AG04449 (cell line): ENCODE measurements at regions not wholly inside any gene's neighbourhood (a gene's known extent, or its start where the extent isn't known, plus 50 kb on each side); places are given as distances from the start of the nearest gene placed in this dataset.

Source experiments
- CTCF ChIA-PET: fragments of 350-600 bp; formaldehyde crosslinking; extraction: SDS; loops from one replicate; lab custom pipeline; 2021; ENCODE audit warnings: antibody characterized with exemption; lab: Yijun Ruan, JAX
- POLR2A ChIA-PET: fragments of 400-600, 350-600 bp; formaldehyde crosslinking; extraction: SDS; loops from one replicate; lab custom pipeline; 2020; ENCODE audit warnings: antibody characterized with exemption, inconsistent platforms; lab: Yijun Ruan, JAX
- DNase-seq: peaks from one replicate; pipeline ENCODE4 v3.0.0-alpha.2; 2010; ENCODE audit warnings: low read depth, low spot score
- H3K4me3 ChIP-seq: 2 replicates; pipeline ENCODE4 v1.5.1; 2011; ENCODE audit warnings: low read depth, mild to moderate bottlenecking, control low read depth, low read length
- TF ChIP-seq, protein P1 (sequence below): IDR thresholded peaks from one replicate; pipeline ENCODE4 v1.5.1; 2011; ENCODE audit warnings: mild to moderate bottlenecking, moderate library complexity, low read length, control low read depth, inconsistent platforms; ENCODE audit not compliant: insufficient read depth; ENCODE audit errors: missing control alignments

DNA sequence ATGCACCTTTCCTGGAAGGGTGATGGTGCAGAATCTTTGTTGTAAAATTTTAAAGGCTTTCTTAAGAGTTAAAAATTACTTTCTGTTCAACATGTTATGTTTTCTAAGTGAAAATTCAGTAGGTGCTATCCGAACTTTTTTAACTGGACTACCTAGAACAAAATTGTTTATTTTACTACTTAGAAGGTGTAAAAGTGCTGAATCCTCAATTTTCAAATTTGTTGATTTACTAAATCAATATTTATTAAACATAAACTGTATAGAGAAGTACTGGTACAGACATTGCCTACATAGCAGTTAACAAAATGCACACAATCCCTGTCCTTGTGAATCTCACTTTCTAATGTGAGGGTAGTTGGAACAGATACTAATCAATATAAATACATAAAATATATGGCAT, 277.5 kb downstream of the CTH start:
- ChIA-PET CTCF (interaction anchor here (1.6 kb wide), 1 partner anchor 15 kb away, joined by 6 read pairs; no protein-coding TSS in a partner anchor), POLR2A (no interaction called here)
- no peak for DNase-seq
- H3K4me3 ChIP-seq: no peak overlapping the region
- TF ChIP-seq, protein P1, sequence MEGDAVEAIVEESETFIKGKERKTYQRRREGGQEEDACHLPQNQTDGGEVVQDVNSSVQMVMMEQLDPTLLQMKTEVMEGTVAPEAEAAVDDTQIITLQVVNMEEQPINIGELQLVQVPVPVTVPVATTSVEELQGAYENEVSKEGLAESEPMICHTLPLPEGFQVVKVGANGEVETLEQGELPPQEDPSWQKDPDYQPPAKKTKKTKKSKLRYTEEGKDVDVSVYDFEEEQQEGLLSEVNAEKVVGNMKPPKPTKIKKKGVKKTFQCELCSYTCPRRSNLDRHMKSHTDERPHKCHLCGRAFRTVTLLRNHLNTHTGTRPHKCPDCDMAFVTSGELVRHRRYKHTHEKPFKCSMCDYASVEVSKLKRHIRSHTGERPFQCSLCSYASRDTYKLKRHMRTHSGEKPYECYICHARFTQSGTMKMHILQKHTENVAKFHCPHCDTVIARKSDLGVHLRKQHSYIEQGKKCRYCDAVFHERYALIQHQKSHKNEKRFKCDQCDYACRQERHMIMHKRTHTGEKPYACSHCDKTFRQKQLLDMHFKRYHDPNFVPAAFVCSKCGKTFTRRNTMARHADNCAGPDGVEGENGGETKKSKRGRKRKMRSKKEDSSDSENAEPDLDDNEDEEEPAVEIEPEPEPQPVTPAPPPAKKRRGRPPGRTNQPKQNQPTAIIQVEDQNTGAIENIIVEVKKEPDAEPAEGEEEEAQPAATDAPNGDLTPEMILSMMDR: no peak

DNA sequence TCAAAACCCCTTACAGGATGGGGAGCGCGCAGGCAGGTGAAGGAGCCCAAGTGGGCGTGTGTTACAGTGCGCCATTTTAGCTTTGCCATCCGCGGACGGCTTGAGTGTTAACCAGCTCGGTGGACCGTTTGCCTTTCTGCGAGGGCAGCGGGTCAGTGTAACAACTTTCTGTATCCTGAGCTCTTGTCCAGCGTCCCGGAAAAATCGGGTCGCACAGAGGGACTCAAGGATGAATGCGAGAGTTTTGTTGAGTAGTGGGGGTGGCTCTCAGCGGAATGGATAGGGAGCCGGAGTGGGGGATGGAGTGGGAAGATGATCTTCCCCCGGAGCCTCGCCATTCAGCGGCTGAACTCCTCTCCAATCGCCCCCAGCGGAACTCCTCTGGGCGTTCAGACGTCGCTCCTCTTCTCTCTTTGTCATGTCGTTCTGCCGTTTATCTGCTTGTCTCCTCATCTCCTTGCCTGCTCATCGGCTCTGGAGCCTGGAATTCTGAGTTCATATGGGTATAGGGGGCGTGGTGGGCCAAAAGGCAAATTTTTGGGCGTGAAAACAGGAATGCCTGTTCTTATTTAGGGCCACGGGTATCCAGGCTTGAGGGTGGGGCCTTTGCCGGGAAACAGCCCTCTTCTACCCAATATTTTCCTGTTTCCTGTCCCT, 295.4 kb downstream of the CTH start:
- TF ChIP-seq, protein P1: no peak
- peak overlapping the region; percentile 45 for H3K4me3 ChIP-seq
- POLR2A ChIA-PET: no interaction called here
- DNase-seq: no peak
- CTCF ChIA-PET: no interaction called here

DNA sequence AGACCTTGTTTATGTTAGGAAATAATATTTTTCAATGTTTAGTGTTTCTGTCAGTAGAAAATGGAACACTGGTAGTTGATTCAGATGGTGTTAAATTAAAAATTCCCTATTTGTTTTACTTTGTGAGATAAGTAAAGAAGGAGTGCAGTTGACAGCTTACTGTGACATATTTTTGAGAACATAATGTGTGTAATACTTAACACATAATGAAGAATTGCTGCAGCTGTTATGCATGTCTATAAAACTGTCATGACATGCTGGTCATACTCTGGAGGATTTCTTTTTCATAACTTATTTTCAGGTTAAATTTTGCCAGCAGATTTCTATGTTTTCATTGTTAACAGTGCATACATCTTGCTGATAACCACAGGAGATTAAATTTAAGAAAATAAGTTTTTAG, 296.1 kb downstream of the CTH start:
- no peak for DNase-seq
- TF ChIP-seq, protein P1: no peak
- ChIA-PET CTCF (no interaction called here), POLR2A (no interaction called here)
- no peak overlapping the region; the same call in 1 of the 2 replicates for H3K4me3 ChIP-seq

DNA sequence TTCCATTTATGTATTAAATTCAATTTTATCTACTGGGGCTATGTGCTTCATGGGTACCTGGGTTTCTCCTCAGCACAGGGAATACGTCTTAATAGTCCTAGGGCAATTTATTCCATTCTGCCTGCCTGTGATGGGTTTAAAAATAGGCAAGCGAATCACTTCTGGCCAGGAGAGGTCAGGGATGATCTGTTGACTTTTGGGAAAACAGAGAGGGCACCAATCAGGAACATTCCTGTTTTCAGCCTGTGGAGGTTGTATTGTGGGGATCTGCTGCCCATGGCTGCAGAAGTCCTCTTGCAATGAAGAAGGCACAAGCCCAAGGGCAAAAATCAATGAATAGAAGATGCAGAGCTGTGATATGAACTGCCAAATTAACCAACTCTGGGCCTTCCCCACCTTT, 303.1 kb downstream of the CTH start:
- CTCF ChIA-PET: no interaction called here
- TF ChIP-seq, protein P1: no peak
- H3K4me3 ChIP-seq: no peak overlapping the region
- DNase-seq: no peak
- POLR2A ChIA-PET: no interaction called here

DNA sequence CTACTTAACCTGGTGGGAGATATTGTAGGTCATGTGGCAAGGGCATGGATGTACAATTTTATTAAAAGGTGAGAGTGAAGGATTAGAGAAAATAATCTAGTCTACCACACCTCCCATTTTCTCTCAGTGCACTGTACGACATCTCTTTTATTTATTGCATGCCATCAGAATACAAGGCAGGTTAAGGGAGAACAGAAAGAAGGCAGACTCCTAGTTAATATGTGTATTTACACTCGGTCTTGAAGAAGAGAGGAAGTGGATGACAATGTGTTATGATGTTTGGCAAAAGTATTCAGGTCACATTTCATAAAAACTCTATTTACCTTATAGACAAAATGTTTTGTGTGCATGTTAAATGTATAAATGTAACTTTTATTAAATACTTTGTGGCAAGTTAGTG, 306.1 kb downstream of the CTH start:
- DNase-seq: no peak
- no peak overlapping the region for H3K4me3 ChIP-seq
- TF ChIP-seq, protein P1: no peak
- ChIA-PET POLR2A (no interaction called here), CTCF (no interaction called here)

DNA sequence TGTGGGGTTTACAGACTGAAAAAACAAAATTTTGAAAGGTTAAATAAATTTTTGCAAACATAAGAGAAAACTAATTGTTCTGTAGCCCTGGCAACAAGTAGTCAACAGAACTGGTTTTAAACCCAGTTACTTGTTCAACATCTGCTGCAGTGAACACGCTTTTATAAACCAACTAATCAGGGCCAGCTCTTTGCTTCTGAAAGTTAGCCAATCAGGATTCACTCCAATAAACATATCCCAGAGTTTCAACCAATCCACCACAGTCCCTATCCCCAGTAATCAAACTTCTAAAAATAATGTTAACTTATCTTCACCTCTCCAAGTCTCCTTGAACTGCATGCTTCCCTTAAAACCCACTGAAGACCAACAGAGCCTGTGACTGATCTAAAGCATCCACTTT, 306.6 kb downstream of the CTH start:
- H3K4me3 ChIP-seq: no peak overlapping the region
- ChIA-PET POLR2A (no interaction called here), CTCF (no interaction called here)
- TF ChIP-seq, protein P1: no peak
- no peak for DNase-seq
